Renal cortex interstitium (tissue), 11 donors: ENCODE measurements at regions not wholly inside any gene's neighbourhood (a gene's known extent, or its start where the extent isn't known, plus 50 kb on each side); places are given as distances from the start of the nearest gene placed in this dataset.

Experiments
- DNase-seq, 11 donors: peaks; one replicate each; pipeline ENCODE4 v3.0.0-alpha.2; 2013; ENCODE audit warnings: low read depth in 9 of 11, low spot score in 4 of 11; ENCODE audit errors: extremely low read depth in 1 of 11

DNA sequence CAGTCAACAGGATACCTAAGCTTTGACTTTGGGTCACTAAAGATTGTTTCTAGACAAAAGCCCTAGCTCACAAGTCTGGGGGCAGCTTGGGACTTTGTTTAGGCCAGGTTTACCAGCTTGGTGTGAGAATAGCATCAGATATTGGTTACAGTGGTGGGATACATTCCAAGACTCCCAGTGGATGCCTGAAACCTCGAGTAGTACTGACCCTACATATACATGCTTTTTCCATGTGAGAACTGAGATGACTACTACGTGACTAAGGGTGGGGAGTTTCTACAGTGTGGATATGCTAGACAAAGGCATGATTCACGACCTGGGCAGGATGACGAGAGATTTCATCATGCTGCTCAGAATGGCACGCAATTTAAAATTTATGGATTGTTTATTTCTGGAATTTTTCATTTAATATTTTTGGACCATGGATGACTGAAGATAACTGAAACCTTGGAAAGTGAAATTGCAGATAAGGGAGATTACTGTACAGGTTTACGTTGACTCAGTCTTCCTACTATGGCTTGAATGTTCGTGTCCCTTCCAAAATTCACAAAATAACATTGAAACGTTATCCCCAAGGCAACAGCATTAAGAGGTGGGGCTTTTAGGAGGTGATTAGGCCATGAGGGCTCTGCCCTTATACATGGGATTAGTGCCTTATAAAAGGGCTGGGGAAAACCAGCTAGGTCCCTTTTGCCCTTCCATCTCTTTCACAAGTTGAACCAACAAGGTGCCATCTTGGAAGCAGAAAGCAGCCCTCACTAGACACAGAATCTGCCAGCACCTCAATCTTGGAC, 50.2 kb upstream of the CTAGE1 start:
- DNase-seq = no peak

DNA sequence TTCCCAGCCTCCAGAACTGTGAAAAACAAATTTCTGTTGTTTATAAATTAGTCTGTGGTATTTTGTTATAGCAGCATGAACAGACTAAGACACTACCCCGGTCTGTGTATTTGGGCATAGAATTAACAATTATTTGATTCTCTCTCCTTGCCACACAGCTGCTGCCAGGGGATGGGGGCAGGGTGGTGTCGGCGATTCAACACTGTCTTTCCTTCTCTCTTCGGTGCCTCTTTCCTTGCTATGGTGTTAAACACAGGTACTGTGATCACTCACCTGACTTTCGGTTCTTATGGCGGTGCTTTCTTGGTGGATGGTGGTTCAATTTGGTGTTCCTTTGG, 50.8 kb upstream of the CTAGE1 start:
- no peak for DNase-seq

DNA sequence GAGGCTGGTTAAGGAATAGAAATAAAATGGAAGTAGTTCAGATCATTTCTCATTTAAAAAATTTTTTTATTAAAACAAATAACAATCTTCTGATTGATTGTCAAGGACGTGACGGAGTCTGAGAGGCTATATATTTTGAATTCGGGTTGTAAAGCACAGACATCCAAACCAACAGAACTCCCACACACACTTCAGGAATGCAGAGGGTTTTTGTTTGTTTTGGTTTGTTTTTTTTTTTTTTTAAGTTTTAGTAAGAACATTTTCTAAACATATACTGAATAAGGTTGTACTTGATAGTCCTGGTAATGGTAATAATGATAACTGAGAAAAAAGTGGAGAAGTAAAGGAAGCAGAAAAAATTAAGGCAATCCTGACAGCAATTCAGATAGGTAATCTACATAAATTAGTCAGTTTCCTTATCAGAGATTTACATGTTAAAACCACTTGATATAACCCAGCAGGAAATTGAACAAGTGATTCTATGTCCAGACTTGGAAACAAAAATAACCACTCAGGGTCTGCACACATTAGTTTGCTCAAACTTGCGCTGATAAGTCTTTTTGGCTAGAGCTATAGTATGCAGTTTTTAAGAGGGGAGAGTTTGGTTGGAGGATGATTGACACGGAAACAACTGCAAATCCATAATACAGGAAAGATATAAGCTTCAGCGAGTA, 51.5 kb upstream of the CTAGE1 start:
- no peak for DNase-seq

DNA sequence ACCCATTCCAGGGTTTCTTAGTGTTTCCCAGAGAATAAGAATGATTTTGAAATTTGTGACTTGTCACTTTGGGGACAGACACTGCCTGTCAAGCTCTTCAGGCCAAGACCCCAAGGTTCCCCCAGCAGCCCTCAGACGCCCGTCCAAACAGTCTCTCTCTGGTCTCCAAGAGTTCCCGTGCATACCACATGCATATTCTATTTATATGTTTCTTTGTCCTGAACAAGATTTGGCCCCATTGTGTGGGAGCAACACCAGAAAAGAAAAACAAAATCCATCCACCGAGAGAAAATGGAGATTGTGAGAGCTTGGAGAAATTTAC, 52.2 kb upstream of the CTAGE1 start:
- no peak for DNase-seq

DNA sequence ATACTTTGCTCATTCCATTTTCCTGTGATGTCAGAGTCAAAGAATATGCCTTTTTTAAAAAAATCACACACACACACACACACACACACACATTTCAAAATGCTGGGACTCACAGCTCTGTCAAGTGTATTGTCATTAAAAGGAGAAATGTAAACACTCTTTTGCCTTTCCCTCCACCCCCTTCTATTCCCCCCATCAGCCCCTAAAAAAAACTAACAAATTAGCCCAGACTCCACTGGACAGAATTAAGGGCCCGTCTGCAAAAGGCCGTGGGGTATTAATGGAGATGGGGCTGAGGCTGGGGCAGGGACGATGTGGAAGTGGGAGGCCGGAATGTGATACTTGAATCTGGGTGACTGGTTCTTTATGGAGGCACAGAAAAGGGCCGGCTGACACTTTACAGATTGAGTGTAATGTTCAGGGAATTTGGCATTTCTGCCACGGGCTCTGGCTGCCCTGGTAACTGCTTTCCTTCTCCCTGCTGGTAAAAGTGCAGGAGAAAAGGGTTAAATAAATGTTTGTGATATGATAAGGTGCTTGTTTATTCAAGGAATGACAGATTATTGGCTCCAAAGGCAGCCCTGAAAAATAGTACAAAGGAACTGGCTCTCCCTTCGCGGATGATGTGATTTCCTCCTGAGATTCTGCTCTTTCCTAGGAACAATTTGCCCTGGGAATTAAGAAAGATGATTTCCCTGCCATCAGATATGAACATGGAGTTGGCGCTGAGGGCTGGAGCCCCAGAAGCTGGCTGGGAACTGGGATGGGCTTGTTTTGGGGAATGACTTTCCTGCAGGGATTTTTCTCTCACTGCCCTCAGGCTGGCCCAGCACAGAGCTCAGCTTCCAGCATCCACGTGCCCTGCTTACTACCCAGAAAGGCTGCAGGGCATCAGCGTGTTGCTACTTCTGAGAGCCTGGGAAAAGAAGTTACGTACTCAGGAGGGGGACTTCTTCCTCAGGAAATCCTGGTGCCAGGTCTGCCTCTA, 52.8 kb upstream of the CTAGE1 start:
- no peak for DNase-seq

DNA sequence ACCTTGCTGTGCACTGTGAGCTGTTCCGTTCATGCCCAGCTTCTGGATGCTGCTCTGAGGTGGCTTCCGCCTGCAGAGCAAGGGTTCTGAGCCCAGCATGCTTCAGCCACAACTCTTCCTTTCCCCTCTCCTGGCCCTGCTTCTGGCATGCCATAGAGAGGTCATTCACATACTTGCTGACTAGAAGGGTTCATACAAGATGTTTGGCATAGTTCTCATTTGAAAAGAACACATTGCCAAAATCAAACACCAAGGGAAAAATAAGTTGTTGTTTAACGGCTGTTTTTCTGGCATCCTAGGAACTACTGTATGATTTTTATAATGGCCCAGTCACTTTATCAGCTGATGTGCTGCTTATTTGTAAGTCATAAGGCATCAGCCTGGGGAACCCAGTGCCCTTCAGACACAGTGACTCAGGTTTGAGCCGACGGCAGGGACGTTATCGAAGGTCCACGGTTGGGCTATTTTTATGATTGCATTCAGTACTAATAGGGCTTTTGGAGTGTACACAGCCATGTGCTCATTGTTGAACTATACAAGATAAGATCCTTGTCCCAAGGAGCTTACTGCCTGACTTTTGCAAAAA, 53.9 kb upstream of the CTAGE1 start:
- no peak for DNase-seq

DNA sequence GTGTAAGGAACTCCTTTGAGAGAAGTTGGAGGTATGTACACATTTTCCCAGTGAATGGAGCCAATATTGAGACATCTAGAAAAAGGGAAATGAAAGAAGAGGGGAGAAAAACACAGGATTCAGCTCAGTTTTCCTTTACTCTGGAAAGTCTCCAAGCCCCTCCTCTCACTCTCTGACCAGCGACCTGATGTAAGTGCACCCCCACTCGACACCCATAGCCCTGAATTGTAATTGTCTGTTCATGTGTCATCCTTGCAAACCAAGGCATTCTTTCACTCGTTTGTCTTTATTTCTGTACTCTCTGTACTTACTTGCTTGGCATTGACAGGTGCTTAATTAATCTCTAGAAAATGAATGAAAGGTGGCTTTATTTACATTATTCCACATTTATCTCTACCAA, 55.7 kb upstream of the CTAGE1 start:
- no peak for DNase-seq

DNA sequence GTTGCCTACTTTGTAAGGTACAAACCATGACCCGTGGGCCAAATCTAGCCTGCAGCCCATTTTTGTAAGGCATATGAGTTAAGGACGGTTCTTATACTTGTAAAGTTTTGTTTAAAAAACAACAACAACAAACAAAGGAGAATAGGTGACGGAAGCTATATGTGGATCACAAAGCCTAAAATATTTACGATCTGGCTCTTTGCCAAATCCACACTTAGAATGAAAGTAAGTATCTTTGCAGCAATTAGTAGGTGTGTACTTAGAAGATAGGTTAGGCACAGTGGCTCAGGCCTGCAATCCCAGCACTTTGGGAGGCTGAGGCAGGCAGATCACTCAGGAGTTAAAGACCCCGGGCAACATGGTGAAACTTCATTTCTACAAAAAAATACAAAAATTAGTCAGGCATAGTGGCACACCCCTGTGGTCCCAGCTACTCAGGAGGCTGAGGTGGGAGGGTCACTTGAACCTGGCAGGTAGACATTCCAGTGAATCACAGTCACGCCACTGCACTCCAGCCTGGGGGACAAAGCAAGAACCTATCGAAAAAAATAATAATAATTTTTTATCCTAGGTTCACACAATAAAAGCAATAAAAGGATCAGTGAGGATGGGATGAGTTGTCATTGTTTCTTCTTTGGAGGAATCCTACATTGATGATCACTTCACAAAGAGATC, 57.8 kb upstream of the CTAGE1 start:
- DNase-seq = no peak

DNA sequence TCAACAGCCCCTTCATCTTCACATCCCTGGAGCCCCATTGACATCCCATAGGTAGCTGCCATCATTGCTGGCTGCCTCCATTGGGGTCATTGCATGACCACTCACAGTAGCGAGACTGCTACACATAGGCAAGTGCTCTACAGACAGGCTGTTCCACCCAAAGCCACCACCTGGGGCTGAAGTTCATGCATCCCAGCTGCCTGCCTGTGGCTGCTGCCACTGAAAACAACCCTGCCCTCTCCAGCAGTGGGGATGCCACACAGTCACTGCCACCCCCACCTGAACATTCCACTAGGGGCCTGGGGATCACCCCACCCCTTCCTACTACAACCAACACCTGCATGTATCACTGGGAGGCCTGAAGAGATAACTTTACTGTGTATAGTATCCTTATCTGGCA, 59.5 kb upstream of the CTAGE1 start:
- DNase-seq = no peak

DNA sequence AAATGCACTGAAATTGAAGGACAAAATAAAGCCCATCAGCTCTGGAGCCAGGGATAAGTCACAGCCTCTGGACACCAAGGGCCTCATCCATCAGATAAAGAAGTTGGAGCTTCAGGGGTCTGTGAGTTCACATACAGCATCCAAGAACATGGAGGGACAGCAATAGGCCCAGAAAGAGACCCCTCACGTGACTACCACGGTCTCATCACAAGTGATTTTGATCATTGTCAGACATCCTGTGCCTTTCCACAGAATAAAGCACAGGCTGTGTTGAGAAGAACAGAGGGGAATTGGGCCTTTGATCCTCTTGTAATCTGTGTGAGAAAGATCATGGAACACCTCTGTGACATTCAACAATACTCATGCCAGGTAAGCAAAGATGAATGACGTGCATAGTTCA, 65.2 kb upstream of the CTAGE1 start:
- DNase-seq = no peak

DNA sequence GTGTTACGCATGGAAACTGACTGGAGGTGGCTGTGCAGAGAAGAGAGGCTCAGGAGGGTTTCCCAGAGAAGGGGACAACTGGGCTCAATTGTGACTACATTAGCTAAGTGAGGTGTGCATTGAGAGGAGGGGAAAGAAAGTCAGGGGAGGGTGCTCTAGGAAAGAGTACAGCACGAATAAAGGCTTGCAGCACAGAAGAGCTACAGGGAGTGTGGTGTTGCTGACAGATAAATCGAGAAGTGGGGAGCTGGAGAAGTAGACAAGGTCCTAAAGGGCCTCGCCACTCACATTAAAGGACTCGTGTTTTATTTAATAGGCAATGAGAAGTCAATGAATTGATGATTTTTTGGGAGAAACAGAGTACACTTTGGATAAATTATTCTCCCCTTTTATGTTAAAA, 65.7 kb upstream of the CTAGE1 start:
- DNase-seq = no peak

DNA sequence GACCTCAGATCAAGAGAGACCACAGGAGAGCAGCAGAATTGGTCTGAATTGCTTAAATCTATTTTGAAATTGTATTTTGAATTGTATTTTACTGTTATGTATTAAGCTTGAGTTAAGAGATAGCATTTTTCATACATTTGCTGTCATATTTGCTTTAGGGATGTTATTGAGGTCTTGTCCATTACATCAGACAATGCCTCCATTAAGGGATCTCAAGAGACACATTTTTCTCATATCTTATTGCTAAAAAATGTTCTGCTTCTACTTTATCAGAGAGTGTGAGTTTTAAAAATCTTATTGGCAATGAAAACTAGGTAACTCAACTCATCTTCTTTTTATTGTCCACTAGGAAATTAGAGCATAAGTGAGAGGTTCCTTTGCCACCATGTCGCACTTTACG, 66.8 kb upstream of the CTAGE1 start:
- no peak for DNase-seq

DNA sequence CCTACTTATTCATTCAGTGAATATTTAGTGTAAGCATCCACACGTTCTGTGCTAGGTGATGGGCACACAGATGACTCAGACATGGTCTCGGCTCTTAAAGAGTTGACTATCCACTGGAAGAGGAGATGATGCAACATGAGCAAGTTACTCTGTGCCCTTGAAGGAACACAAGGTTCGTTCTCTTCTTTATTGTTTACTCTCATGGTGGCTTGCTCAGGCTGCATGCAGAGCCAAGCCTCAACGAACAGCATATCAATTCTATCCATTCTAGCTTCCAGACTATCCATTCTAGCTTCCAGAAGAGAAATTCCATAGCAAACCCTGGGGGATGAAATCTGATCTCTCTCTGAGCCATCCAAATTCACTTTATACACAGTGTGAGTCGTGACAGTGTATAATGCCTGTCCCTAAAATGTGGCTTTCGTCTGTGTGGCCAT, 68.1 kb upstream of the CTAGE1 start:
- no peak for DNase-seq

DNA sequence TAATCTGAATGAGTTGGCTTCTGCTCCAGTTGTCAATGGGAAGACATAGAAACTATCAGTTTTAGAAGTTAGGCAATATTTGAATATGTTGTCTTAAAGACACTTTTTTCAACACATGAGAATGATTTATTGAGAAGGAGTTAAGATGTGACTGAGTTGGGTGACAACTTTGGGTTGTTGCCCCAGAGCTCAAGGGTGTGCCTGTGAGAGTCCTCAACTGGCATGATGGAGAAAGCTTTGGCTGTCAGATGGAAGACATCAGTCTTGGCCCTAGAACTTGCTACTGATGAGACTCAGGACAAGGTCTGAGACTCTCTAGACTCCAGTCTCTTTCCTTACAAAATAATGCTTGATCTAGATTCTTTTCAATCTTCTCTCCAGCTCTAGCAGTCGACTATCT, 69.0 kb upstream of the CTAGE1 start:
- DNase-seq = no peak

DNA sequence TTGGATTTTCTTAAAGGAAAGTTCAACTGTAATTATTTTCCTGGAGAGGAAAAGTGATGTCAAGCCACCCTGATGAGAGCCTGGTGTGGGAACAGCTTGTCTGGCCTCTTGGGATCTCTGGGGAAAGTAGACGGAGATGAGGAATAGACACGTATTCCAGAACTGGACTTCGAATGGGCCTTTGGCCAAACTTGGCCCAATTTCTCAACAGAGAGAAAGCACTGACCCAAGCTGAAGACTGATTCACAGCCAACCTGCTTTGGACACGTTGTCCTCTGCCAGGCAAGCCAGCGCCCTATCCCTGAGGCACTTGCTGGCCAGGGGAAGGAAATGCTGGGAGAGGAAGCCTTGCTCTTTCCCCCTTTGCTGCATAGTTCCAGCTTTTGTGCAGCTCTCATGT, 70.8 kb upstream of the CTAGE1 start:
- DNase-seq = no peak

DNA sequence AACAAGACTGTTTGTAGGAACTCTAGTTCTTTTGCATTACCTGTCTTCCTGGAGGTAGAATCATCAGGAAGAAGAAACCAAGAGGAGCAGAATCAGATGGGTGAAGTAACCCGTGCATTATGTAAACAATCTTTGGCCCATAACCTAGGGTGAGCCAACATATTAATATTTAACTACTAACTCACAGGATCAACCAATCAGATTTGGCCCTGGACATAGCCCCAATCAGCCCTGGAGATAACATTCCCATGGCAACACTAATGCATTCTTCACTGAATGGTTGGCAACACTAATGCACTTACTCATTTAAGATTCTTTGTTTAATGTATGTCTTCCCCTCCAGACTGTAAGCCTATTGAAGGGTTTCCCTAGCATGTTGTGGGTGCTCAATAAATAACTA, 72.0 kb upstream of the CTAGE1 start:
- DNase-seq = no peak

DNA sequence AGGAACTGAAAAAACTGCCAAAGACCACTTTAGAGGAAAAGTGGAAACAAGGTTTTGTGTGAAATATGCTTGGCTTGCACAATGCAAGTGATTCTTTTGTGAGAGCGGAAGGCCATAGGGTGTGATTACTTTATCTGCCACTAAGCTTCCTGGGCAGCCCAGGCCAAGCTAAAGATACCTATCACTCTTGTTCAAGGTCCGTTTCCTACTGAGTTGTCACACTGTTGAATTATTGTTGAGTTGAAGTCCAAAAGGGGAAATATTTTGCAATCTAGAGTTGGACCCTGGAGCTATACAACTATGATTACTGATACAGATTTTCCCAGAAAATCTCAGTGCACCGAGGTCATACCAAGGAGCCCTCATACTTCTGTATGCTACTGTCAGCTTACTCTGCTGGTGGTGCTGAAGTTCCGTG, 72.7 kb upstream of the CTAGE1 start:
- DNase-seq = no peak

DNA sequence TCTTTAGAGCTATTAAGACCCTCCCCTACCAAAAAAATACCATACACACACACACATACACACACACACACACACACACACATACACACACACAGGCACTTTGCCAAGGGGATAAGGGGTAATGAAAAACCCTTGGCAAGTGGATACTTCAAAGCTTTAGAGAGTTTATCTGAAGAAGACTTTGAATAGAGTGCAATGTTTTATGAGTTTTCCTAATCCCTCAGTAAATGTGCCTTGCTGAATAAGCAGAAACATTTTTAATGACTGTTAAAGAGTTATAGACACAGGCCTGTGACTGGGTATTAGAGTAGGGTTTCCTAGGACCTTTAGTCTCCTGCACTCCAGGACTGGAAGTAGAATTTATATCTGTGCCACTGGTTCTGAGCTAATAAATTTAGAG, 75.5 kb upstream of the CTAGE1 start:
- DNase-seq = no peak

DNA sequence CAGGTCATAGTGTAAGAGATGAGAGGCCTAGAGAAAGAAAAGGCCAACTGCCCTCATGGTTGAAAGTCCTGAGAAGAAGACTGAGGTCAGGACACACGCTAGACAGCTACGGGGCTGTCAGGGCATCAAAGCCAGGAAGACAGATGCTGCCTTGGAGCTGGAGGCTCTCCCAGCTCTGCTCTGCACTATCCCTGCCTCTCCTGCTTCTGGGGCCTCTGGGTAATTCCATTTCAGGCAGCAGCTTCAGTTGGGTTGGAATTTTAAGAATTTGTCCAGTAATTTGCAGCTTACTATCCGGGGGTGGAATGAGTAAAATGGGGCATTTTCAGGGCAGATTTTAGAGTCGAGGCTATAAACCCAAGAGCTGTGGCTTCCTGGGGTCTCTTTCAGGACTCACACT, 76.2 kb upstream of the CTAGE1 start:
- no peak for DNase-seq
